ENCODE measurements at regions not wholly inside any gene's neighbourhood (a gene's known extent, or its start where the extent isn't known, plus 50 kb on each side); places are given as distances from the start of the nearest gene placed in this dataset.

DNA sequence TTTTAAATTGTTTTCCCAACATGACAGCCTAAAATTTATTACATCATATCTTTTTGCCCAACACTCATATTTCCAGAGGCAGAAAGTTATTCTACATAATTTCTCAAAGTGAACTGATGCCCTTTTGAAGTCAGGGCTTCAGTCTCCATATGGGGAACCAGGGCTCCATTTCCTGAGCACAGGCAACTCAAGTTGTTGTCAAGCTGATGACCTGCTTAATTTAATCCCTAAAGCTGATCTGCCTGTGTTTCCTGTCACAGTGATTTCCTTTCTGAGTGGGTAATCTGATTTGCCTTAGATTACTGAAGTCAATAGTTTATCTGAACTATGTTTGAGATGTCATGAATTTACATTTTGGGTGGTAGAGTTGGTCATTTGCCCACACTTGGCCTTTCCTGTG, 932.1 kb upstream of the MANEA start:
- TF ChIP-seq, protein P1, sequence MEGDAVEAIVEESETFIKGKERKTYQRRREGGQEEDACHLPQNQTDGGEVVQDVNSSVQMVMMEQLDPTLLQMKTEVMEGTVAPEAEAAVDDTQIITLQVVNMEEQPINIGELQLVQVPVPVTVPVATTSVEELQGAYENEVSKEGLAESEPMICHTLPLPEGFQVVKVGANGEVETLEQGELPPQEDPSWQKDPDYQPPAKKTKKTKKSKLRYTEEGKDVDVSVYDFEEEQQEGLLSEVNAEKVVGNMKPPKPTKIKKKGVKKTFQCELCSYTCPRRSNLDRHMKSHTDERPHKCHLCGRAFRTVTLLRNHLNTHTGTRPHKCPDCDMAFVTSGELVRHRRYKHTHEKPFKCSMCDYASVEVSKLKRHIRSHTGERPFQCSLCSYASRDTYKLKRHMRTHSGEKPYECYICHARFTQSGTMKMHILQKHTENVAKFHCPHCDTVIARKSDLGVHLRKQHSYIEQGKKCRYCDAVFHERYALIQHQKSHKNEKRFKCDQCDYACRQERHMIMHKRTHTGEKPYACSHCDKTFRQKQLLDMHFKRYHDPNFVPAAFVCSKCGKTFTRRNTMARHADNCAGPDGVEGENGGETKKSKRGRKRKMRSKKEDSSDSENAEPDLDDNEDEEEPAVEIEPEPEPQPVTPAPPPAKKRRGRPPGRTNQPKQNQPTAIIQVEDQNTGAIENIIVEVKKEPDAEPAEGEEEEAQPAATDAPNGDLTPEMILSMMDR (IDR thresholded peaks at IDR 0.05; ENCODE audit: low read depth, low read length), result no peak
- peaks cover 4% of the 10 kb centered on the region; the same call in 1 of the 2 replicates for H3K9me3 ChIP-seq (ENCODE audit: control insufficient read depth, insufficient read depth, low read length)
- ChIA-PET POLR2A (no interaction called here), CTCF (no interaction called here)
- no peak for DNase-seq (ENCODE audit: low read depth, low spot score)
- no peaks in the 10 kb centered on the region for H3K27me3 ChIP-seq (ENCODE audit: control insufficient read depth, insufficient read depth, low read length)
- no peak overlapping the region for H3K4me3 ChIP-seq (ENCODE audit: low read depth, low read length)
- H3K27ac ChIP-seq (ENCODE audit: low read depth, low read length), result no peak overlapping the region

DNA sequence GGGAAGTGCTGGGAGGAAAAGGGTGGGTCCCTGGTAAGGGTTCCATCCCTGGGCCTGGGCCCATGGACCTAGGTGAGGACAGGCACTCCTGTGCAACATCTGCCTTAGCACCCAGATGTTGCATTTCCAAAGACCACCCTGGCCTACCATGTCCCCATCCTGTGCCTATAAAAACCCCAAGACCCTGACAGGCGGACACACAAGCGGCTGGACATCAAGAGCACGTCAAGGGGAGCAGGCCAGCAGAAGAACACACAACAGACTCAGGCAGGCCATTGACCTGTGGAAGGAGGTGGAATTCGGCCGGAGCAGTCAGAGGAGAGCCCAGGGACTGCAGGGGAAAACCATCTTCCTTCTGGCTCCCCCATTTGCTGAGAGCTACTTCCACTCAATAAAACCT, 937.8 kb upstream of the MANEA start:
- peaks cover 9% of the 10 kb centered on the region; the same call in 1 of the 2 replicates for H3K9me3 ChIP-seq (ENCODE audit: control insufficient read depth, insufficient read depth, low read length)

DNA sequence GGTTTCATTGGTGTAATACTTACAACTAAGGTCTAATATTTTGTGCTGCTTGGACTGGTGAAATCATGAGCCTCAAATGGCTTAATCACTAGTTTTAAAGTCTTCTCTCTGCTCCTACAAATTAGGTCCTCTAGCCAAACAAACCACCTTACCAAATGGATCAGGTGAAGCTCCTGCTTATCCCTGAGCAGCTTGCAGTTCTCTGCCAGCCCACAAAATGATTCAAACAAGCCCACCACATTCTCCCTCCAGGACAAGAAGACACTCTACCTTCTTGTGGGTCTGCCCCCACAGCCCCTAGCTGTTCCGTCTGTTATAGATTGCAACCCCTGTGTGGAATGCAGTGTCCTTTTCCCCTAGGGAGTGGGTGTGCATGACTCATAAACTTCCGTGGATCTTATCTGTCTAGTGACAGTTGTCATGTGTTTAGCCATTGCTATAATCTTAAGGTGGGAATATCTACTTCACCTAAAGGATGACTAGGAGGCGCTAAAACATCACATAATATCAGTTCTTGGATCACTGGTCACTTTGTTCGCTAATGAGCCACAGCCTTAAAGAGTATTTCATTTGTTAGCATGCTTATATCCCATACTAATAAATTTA, 940.5 kb upstream of the MANEA start:
- H3K9me3 ChIP-seq (ENCODE audit: control insufficient read depth, insufficient read depth, low read length), result peaks cover 9% of the 10 kb centered on the region; the same call in 1 of the 2 replicates
- no peak overlapping the region for H3K4me3 ChIP-seq (ENCODE audit: low read depth, low read length)
- H3K27me3 ChIP-seq (ENCODE audit: control insufficient read depth, insufficient read depth, low read length), result no peaks in the 10 kb centered on the region
- DNase-seq (ENCODE audit: low read depth, low spot score), result no peak
- ChIA-PET CTCF (no interaction called here), POLR2A (no interaction called here)
- TF ChIP-seq, protein P1 (IDR thresholded peaks at IDR 0.05; ENCODE audit: low read depth, low read length), result no peak
- H3K27ac ChIP-seq (ENCODE audit: low read depth, low read length), result no peak overlapping the region

More for the DNA sequence above, 937.8 kb upstream of the MANEA start:
- no peaks in the 10 kb centered on the region for H3K27me3 ChIP-seq (ENCODE audit: control insufficient read depth, insufficient read depth, low read length)
- H3K4me3 ChIP-seq (ENCODE audit: low read depth, low read length), result no peak overlapping the region
- CTCF ChIA-PET, result no interaction called here
- POLR2A ChIA-PET, result no interaction called here
- TF ChIP-seq, protein P1 (IDR thresholded peaks at IDR 0.05; ENCODE audit: low read depth, low read length), result no peak
- H3K27ac ChIP-seq (ENCODE audit: low read depth, low read length), result no peak overlapping the region
- no peak for DNase-seq (ENCODE audit: low read depth, low spot score)

DNA sequence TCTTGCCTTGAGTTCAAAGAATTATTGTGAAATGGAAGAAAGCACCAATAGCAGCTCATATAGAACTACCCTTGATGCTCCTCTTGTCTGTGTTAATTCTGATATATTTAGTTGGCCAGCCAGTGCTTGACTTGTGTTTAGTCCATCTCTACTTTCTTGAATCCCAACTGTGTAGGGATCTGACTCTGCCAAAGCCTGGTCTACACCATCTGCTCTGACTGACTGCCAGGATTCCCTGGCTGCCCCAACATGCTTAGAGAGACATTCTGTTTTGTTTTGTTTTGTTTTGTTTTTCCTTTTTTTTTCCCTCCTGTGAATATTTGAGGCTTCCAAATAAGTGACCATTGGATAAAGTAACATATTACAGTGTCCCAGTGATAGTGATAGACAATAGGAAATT, 953.7 kb upstream of the MANEA start:
- POLR2A ChIA-PET, result no interaction called here
- DNase-seq (ENCODE audit: low read depth, low spot score), result no peak
- TF ChIP-seq, protein P1 (IDR thresholded peaks at IDR 0.05; ENCODE audit: low read depth, low read length), result no peak
- Histone ChIP-seq H3K4me3 (ENCODE audit: low read depth, low read length) (no peak overlapping the region), H3K9me3 (ENCODE audit: control insufficient read depth, insufficient read depth, low read length) (no peaks in the 10 kb centered on the region; the same call in 1 of the 2 replicates), H3K27ac (ENCODE audit: low read depth, low read length) (no peak overlapping the region), H3K27me3 (ENCODE audit: control insufficient read depth, insufficient read depth, low read length) (no peaks in the 10 kb centered on the region)
- CTCF ChIA-PET, result no interaction called here

DNA sequence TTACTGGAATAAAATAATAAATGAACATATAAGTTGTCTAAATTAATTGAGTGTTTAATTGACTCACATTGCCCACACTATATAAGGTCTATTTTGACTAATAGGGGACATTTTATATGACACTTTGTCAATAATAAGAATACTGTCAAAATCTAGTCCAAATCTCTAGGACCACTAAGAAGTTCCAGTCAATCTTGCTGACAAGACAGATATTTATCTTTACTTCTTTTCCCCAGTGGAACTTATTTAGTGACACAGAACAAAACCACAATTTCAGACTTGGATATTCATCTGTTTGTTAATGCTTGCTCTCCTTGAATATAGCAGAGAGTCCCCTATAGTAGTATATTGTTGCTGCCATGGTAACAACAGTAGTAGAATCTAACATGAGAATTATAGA, 954.6 kb upstream of the MANEA start:
- TF ChIP-seq, protein P1 (IDR thresholded peaks at IDR 0.05; ENCODE audit: low read depth, low read length), result no peak
- ChIA-PET CTCF (no interaction called here), POLR2A (no interaction called here)
- DNase-seq (ENCODE audit: low read depth, low spot score), result no peak
- Histone ChIP-seq H3K27me3 (ENCODE audit: control insufficient read depth, insufficient read depth, low read length) (no peaks in the 10 kb centered on the region), H3K4me3 (ENCODE audit: low read depth, low read length) (no peak overlapping the region), H3K27ac (ENCODE audit: low read depth, low read length) (no peak overlapping the region), H3K9me3 (ENCODE audit: control insufficient read depth, insufficient read depth, low read length) (no peaks in the 10 kb centered on the region; the same call in 1 of the 2 replicates)
